RKO (cell line): ENCODE measurements at regions not wholly inside any gene's neighbourhood (a gene's known extent, or its start where the extent isn't known, plus 50 kb on each side); places are given as distances from the start of the nearest gene placed in this dataset.
A peak's percentile ranks its signal among the peaks of the same experiment; 100 is the strongest.

ENCODE experiments used
- DNase-seq: peaks from one replicate; pipeline ENCODE4 v3.0.0-alpha.2; 2016; ENCODE audit warnings: low spot score

GRCh38 chr22:48836673-48837340, 990.9 kb downstream of the BRD1 start:
- DNase-seq: no peak

- DNase-seq: no peak
Measured at GRCh38 chr22:48835857-48836672, 991.6 kb downstream of the BRD1 start.

- no peak for DNase-seq
Measured at GRCh38 chr22:48835364-48835763, 992.3 kb downstream of the BRD1 start.

GRCh38 chr22:48834404-48834803, 993.3 kb downstream of the BRD1 start:
- no peak for DNase-seq

- peak; percentile 12 for DNase-seq
Measured at GRCh38 chr22:48832592-48832991, 995.1 kb downstream of the BRD1 start.

- no peak for DNase-seq
Measured at GRCh38 chr22:48829908-48830307, 997.8 kb downstream of the BRD1 start.

GRCh38 chr22:48828688-48829087, 999.0 kb downstream of the BRD1 start:
- DNase-seq: no peak

GRCh38 chr22:48827904-48828555, 999.6 kb downstream of the BRD1 start:
- no peak for DNase-seq

- DNase-seq: no peak
Measured at GRCh38 chr22:48827268-48827846, 1000.3 kb downstream of the BRD1 start.

GRCh38 chr22:48826546-48826945, 1001.1 kb downstream of the BRD1 start:
- DNase-seq: no peak

GRCh38 chr22:48825802-48826520, 1001.7 kb downstream of the BRD1 start:
- no peak for DNase-seq

- no peak for DNase-seq
Measured at GRCh38 chr22:48824712-48825651, 1002.7 kb downstream of the BRD1 start.

GRCh38 chr22:48823941-48824340, 1003.7 kb downstream of the BRD1 start:
- DNase-seq: no peak

GRCh38 chr22:48822278-48823233, 1005.1 kb downstream of the BRD1 start:
- no peak for DNase-seq

GRCh38 chr22:48821727-48822126, 1005.9 kb downstream of the BRD1 start:
- no peak for DNase-seq

GRCh38 chr22:48821346-48821690, 1006.4 kb downstream of the BRD1 start:
- DNase-seq: no peak

GRCh38 chr22:48820481-48821345, 1007.0 kb downstream of the BRD1 start:
- DNase-seq: no peak

GRCh38 chr22:48819961-48820360, 1007.7 kb downstream of the BRD1 start:
- DNase-seq: no peak

- DNase-seq: no peak
Measured at GRCh38 chr22:48819232-48819631, 1008.4 kb downstream of the BRD1 start.
